Fibroblast of lung (primary cell): ENCODE measurements at regions not wholly inside any gene's neighbourhood (a gene's known extent, or its start where the extent isn't known, plus 50 kb on each side); places are given as distances from the start of the nearest gene placed in this dataset.

Source experiments
- EZH2 ChIP-seq: IDR thresholded peaks from 2 replicates; pipeline ENCODE4 v1.5.1; 2012; ENCODE audit warnings: low read length, control low read depth, mild to moderate bottlenecking; ENCODE audit errors: missing control alignments
- TF ChIP-seq, protein P1 (sequence below), 2 donors: IDR thresholded peaks in 1 of 2; conservative IDR thresholded peaks in 1 of 2; 1 replicate in 1 of 2; 2 replicates in 1 of 2; pipeline ENCODE4 v1.5.1; 2011 to 2012; ENCODE audit warnings: low read length in 2 of 2, control low read depth in 1 of 2, inconsistent platforms in 1 of 2, low read depth in 1 of 2, mild to moderate bottlenecking in 1 of 2

DNA sequence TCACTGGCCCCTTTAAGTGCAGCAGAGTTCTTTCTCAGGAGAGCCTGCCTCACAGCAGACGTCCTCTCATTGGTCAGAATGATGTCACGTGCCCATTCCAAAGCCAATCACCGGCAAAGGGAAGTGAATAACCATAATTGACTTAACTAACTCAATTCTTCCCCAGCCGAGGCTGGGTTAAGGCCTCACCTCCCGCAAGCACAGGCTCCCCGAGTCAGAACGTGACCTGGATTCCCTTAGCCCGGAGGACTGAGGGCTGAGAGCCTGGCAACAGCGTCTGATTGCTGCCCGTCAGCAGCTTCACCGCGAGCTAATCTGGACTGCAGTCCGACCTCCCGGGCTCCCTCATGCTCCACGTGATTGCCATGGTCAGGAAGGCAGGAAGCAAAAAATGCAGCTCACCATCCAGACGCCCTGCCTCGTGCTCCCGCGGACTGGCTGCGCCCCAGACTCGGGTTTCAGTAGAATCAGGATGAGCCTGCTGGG, 92.1 kb upstream of the FZD10 start:
- TF ChIP-seq, protein P1, sequence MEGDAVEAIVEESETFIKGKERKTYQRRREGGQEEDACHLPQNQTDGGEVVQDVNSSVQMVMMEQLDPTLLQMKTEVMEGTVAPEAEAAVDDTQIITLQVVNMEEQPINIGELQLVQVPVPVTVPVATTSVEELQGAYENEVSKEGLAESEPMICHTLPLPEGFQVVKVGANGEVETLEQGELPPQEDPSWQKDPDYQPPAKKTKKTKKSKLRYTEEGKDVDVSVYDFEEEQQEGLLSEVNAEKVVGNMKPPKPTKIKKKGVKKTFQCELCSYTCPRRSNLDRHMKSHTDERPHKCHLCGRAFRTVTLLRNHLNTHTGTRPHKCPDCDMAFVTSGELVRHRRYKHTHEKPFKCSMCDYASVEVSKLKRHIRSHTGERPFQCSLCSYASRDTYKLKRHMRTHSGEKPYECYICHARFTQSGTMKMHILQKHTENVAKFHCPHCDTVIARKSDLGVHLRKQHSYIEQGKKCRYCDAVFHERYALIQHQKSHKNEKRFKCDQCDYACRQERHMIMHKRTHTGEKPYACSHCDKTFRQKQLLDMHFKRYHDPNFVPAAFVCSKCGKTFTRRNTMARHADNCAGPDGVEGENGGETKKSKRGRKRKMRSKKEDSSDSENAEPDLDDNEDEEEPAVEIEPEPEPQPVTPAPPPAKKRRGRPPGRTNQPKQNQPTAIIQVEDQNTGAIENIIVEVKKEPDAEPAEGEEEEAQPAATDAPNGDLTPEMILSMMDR (conservative IDR thresholded peaks at IDR 0.05 in 1 of 2, IDR thresholded peaks at IDR 0.05 in 1 of 2; ENCODE audit: low read depth in 1 of 2, low read length in 2 of 2): no peak
- TF ChIP-seq EZH2: no peak
